GM04504 (cell line): ENCODE measurements at regions not wholly inside any gene's neighbourhood (a gene's known extent, or its start where the extent isn't known, plus 50 kb on each side); places are given as distances from the start of the nearest gene placed in this dataset.
A peak's percentile ranks its signal among the peaks of the same experiment; 100 is the strongest.

Source experiments
- DNase-seq: peaks from one replicate; pipeline ENCODE4 v3.0.0-alpha.2; 2012; ENCODE audit warnings: low read depth

- no peak for DNase-seq
Measured at GRCh38 chr7:41175435-41175834, 527.5 kb downstream of the INHBA start.

GRCh38 chr7:41174521-41174920 lies 528.4 kb downstream of the INHBA start:
- DNase-seq: no peak

- DNase-seq: no peak
Measured at GRCh38 chr7:41170466-41170865, 532.4 kb downstream of the INHBA start.

- DNase-seq: no peak
Measured at GRCh38 chr7:41169317-41169716, 533.6 kb downstream of the INHBA start.

- no peak for DNase-seq
Measured at GRCh38 chr7:41167836-41168235, 535.1 kb downstream of the INHBA start.

GRCh38 chr7:41164440-41164839 lies 538.5 kb downstream of the INHBA start:
- DNase-seq: no peak

GRCh38 chr7:41163991-41164390 lies 538.9 kb downstream of the INHBA start:
- DNase-seq: no peak

- no peak for DNase-seq
Measured at GRCh38 chr7:41162612-41163011, 540.3 kb downstream of the INHBA start.

GRCh38 chr7:41161041-41161587 lies 541.8 kb downstream of the INHBA start:
- DNase-seq: no peak

GRCh38 chr7:41156268-41156667 lies 546.6 kb downstream of the INHBA start:
- DNase-seq: no peak

GRCh38 chr7:41153268-41153667 lies 549.6 kb downstream of the INHBA start:
- DNase-seq: no peak

GRCh38 chr7:41152179-41152678 lies 550.7 kb downstream of the INHBA start:
- DNase-seq: no peak

- no peak for DNase-seq
Measured at GRCh38 chr7:41149576-41149975, 553.3 kb downstream of the INHBA start.

GRCh38 chr7:41148521-41148951 lies 554.4 kb downstream of the INHBA start:
- DNase-seq: peak; percentile 88

GRCh38 chr7:41147606-41148485 lies 555.0 kb downstream of the INHBA start:
- DNase-seq: no peak

- no peak for DNase-seq
Measured at GRCh38 chr7:41146429-41146828, 556.5 kb downstream of the INHBA start.

- no peak for DNase-seq
Measured at GRCh38 chr7:41145656-41146055, 557.2 kb downstream of the INHBA start.

GRCh38 chr7:41142904-41143473 lies 559.9 kb downstream of the INHBA start:
- DNase-seq: no peak

- no peak for DNase-seq
Measured at GRCh38 chr7:41139789-41140188, 563.1 kb downstream of the INHBA start.

GRCh38 chr7:41136551-41136950 lies 566.3 kb downstream of the INHBA start:
- DNase-seq: no peak

- no peak for DNase-seq
Measured at GRCh38 chr7:41135511-41135910, 567.4 kb downstream of the INHBA start.

GRCh38 chr7:41134300-41135255 lies 568.3 kb downstream of the INHBA start:
- DNase-seq: peak; percentile 48
